Uterus (tissue), 3 donors: ENCODE measurements at regions not wholly inside any gene's neighbourhood (a gene's known extent, or its start where the extent isn't known, plus 50 kb on each side); places are given as distances from the start of the nearest gene placed in this dataset.
"Not testable (repeated sequence)": the region's sequence is repeated elsewhere in the genome, so short reads cannot be mapped to it uniquely, and the experiment has no call there.

Experiments
- DNase-seq, 2 donors: peaks; one replicate each; pipeline ENCODE4 v3.0.0-alpha.2; 2019 to 2020
- H3K27ac ChIP-seq, 2 donors: fragments of 200-600 bp; sonication (generic); 1 replicate in 1 of 2; 2 replicates in 1 of 2; pipeline ENCODE4 v1.5.1; 2016 to 2018
- H3K27me3 ChIP-seq, 2 donors: fragments of 200-600 bp; sonication (generic); one replicate each; pipeline ENCODE4 v1.5.1; 2018 to 2019; ENCODE audit warnings: control low read depth in 1 of 2
- H3K36me3 ChIP-seq, 2 donors: fragments of 200-600 bp; sonication (generic); one replicate each; pipeline ENCODE4 v1.5.1; 2019; ENCODE audit warnings: control low read depth in 1 of 2
- H3K4me1 ChIP-seq, 2 donors: fragments of 200-600 bp; sonication (generic); one replicate each; pipeline ENCODE4 v1.5.1; 2018 to 2019; ENCODE audit warnings: control low read depth in 1 of 2
- H3K4me3 ChIP-seq, 2 donors: fragments of 200-600 bp; sonication (generic); 1 replicate in 1 of 2; 2 replicates in 1 of 2; pipeline ENCODE4 v1.5.1; 2018 to 2019; ENCODE audit warnings: mild to moderate bottlenecking in 1 of 2
- H3K9me3 ChIP-seq, 2 donors: fragments of 200-600 bp; sonication (generic); one replicate each; pipeline ENCODE4 v1.5.1; 2019; ENCODE audit warnings: control low read depth in 1 of 2
- CTCF ChIP-seq, 4 experiments: fragments of 200-600 bp in 2 of 4; fragments of 450-650 bp in 2 of 4; sonication (generic) in 2 of 4; IDR thresholded peaks; one replicate each; pipeline ENCODE4 v1.5.1; 2016 to 2019; ENCODE audit warnings: antibody characterized with exemption in 4 of 4, mild to moderate bottlenecking in 2 of 4, moderate library complexity in 1 of 4
- POLR2A ChIP-seq, 2 donors: fragments of 450-650 bp; IDR thresholded peaks; one replicate each; pipeline ENCODE4 v1.6.1; 2016; ENCODE audit warnings: antibody characterized with exemption in 2 of 2, mild to moderate bottlenecking in 1 of 2, moderate library complexity in 1 of 2
- intact Hi-C: fragments of 100-400 bp; cut with DNase I; formaldehyde crosslinking; loops from one replicate; pipeline ENCODE4 v1.15.1; 2023; ENCODE audit warnings: low total_unique reads
- donor health status: DM: yes; HTN: yes; CAD: no.

GRCh38 chr10:28763471-28764170 lies 86.3 kb downstream of the BAMBI start:
- no peak for DNase-seq
- Histone ChIP-seq H3K9me3 (no peaks in the 10 kb centered on the region), H3K4me3 (no peak overlapping the region), H3K4me1 (peaks cover 0 to 3% of the 10 kb centered on the region in 2 donors), H3K27ac (no peak overlapping the region), H3K27me3 (no peaks in the 10 kb centered on the region), H3K36me3 (no peaks in the 10 kb centered on the region)
- no peak for TF ChIP-seq POLR2A (IDR thresholded peaks at IDR 0.05)
- TF ChIP-seq CTCF (IDR thresholded peaks at IDR 0.05) = no peak
- intact Hi-C loops = no loop called here

- no peaks in the 10 kb centered on the region for H3K36me3 ChIP-seq
- intact Hi-C loops = no loop called here
- no peaks in the 10 kb centered on the region for H3K27me3 ChIP-seq
- no peak overlapping the region for H3K27ac ChIP-seq
- H3K4me3 ChIP-seq = no peak overlapping the region
- DNase-seq = no peak
- no peaks in the 10 kb centered on the region for H3K9me3 ChIP-seq
- H3K4me1 ChIP-seq = peaks cover 0 to 3% of the 10 kb centered on the region in 2 donors
- no peak for TF ChIP-seq CTCF (IDR thresholded peaks at IDR 0.05)
- TF ChIP-seq POLR2A (IDR thresholded peaks at IDR 0.05) = no peak
These were observed 88.3 kb downstream of the BAMBI start for GRCh38 chr10:28765641-28766040.

DNA sequence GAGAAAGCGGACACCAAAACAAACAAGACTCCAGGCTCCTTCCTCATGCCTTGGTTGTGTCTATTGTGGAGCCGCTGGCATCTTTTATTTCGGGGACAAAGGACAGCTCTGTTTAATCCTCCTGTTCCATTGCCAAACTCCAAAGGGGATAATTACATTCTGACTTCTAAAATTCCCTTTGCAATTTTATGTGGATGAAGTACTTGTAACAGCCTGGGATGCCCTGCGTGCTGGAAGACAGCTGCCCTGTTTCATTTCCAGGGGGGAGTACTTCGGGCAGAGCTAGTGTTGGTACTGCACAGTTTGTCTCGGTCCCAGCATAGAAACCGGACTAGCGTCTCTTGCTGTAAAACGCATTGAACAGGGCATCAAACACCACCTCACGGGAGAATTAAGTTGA lies 90.9 kb downstream of the BAMBI start:
- no peak for DNase-seq
- Histone ChIP-seq H3K27ac (no peak overlapping the region), H3K27me3 (no peaks in the 10 kb centered on the region), H3K9me3 (no peaks in the 10 kb centered on the region), H3K4me3 (no peak overlapping the region), H3K36me3 (no peaks in the 10 kb centered on the region), H3K4me1 (no peaks in the 10 kb centered on the region)
- no peak for TF ChIP-seq POLR2A (IDR thresholded peaks at IDR 0.05)
- TF ChIP-seq CTCF (IDR thresholded peaks at IDR 0.05) = no peak
- intact Hi-C loops = no loop called here

- Histone ChIP-seq H3K9me3 (no peaks in the 10 kb centered on the region), H3K27me3 (no peaks in the 10 kb centered on the region), H3K36me3 (no peaks in the 10 kb centered on the region), H3K4me3 (no peak overlapping the region), H3K4me1 (no peaks in the 10 kb centered on the region), H3K27ac (no peak overlapping the region)
- TF ChIP-seq CTCF (IDR thresholded peaks at IDR 0.05) (no peak), POLR2A (IDR thresholded peaks at IDR 0.05) (no peak)
- DNase-seq = no peak
- intact Hi-C loops = no loop called here
These were observed 91.8 kb downstream of the BAMBI start for GRCh38 chr10:28769091-28769604.

DNA sequence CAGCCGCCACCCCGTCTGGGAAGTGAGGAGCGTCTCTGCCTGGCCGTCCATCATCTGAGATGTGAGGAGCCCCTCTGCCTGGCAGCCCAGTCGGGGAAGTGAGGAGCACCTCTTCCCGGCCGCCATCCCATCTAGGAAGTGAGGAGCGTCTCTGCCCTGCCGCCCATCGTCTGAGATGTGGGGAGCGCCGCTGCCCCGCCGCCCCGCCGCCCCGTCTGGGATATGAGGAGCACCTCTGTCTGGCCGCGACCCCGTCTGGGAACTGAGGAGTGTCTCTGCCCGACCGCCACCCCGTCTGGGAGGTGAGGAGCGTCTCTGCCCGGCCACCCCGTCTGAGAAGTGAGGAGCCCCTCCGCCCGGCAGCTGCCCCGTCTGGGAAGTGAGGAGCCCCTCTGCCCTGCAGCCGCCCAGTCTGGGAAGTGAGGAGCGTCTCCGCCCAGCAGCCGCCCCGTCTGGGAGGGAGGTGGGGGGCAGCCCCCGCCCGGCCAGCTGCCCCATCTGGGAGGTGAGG lies 94.3 kb downstream of the BAMBI start:
- H3K9me3 ChIP-seq, DNase-seq, H3K4me3 ChIP-seq, H3K27ac ChIP-seq, H3K27me3 ChIP-seq, H3K4me1 ChIP-seq, H3K36me3 ChIP-seq, intact Hi-C loops: not testable (repeated sequence)
